ENCODE measurements at regions not wholly inside any gene's neighbourhood (a gene's known extent, or its start where the extent isn't known, plus 50 kb on each side); places are given as distances from the start of the nearest gene placed in this dataset.

DNA sequence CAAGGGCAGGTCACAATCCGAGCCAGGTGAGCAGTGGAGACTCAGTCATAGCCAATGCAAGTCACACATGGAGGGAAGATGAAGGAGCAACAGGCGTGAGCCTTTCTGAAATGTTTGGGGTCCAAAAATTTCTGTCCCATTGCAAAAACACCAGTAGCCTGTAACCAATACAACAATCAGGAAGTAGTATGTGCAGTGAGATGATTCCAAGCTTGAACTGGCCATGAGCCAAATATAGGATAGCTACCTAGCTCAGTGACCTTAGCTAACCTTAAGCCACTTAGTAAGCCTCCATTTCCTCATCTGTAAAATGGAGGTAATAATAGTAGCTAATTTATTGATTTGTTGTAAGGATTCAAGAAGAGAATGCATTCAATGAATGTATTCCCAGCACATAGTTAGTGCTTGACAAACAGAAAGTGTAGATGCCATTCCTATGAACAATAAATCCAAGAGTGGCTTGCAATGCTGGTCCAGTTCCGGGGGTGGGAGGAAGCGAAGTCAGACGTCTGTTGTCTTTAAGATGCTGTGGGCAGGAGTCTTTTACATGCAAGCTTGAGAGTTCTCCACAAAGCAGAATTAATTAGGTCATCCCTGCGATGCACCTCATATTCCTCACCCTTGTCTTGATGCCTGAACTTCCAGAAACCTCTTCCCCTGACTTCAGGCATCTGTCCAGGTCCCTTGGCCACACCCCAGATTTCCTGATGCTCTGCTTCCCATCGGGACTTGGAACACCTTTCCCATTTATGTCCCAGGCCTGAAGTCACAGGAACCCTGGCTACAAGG is 195.7 kb upstream of the UBL3 start:
- TF ChIP-seq, protein P1, sequence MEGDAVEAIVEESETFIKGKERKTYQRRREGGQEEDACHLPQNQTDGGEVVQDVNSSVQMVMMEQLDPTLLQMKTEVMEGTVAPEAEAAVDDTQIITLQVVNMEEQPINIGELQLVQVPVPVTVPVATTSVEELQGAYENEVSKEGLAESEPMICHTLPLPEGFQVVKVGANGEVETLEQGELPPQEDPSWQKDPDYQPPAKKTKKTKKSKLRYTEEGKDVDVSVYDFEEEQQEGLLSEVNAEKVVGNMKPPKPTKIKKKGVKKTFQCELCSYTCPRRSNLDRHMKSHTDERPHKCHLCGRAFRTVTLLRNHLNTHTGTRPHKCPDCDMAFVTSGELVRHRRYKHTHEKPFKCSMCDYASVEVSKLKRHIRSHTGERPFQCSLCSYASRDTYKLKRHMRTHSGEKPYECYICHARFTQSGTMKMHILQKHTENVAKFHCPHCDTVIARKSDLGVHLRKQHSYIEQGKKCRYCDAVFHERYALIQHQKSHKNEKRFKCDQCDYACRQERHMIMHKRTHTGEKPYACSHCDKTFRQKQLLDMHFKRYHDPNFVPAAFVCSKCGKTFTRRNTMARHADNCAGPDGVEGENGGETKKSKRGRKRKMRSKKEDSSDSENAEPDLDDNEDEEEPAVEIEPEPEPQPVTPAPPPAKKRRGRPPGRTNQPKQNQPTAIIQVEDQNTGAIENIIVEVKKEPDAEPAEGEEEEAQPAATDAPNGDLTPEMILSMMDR (IDR thresholded peaks at IDR 0.05): no peak
- TF ChIP-seq POLR2AphosphoS5 (IDR thresholded peaks at IDR 0.05) (no peak), EP300 (IDR thresholded peaks at IDR 0.05) (no peak)

Data from upper lobe of left lung (tissue), 4 donors.